HG03432 (cell line): ENCODE measurements at regions not wholly inside any gene's neighbourhood (a gene's known extent, or its start where the extent isn't known, plus 50 kb on each side); places are given as distances from the start of the nearest gene placed in this dataset.
"Not testable (repeated sequence)": the region's sequence is repeated elsewhere in the genome, so short reads cannot be mapped to it uniquely, and the experiment has no call there.

Experiments used
- ATAC-seq: cut with Tn5 transposase; IDR thresholded peaks from one replicate; pipeline ENCODE4 v1.9.1; 2021; ENCODE audit warnings: mild to moderate bottlenecking, moderate library complexity; ENCODE audit not compliant: unreplicated experiment

DNA sequence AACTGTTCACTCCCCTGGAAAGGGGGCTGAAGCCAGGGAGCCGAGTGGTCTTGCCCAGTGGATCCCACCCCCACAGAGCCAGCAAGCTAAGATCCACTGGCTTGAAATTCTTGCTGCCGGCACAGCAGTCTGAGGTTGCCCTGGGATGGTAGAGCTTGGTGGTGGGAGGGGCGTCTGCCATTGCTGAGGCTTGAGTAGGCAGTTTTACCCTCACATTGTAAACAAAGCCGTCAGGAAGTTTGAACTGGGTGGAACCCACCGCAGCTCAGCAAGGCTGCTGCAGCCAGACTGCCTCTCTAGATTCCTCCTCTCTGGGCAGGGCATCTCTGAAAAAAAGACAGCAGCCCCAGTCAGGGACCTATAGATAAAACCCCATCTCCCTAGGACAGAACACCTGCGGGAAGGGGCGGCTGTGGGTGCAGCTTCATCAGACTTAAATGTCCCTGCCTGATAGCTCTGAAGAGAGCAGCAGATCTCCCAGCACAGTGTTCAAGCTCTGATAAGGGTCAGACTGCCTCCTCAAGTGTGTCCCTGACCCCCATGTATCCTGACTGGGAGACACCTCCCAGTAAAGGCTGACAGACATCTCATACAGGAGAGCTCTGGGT lies 140.0 kb upstream of the C1GALT1 start:
- ATAC-seq, result not testable (repeated sequence)

- ATAC-seq, result no peak
These were observed 137.5 kb upstream of the C1GALT1 start for GRCh38 chr7:7044806-7045205.

DNA sequence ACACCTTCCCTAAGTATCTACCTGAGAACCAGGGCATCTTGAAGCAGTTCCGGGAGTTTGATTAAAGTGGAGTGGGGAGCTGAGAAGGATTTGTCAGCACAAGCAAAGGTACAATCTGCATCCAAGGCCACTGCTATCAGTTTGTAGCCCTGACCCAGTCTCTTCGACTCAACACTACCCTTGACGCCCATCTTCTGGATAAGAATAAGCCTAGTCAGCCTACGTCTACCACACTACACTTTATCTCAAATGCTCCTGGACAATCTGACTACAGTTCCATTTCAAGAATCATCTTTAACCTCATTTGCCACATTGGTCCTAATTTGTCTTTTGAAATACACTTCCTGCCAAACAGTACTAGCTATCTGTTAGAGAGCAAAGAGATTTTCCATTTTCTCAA lies 134.1 kb upstream of the C1GALT1 start:
- no peak for ATAC-seq

DNA sequence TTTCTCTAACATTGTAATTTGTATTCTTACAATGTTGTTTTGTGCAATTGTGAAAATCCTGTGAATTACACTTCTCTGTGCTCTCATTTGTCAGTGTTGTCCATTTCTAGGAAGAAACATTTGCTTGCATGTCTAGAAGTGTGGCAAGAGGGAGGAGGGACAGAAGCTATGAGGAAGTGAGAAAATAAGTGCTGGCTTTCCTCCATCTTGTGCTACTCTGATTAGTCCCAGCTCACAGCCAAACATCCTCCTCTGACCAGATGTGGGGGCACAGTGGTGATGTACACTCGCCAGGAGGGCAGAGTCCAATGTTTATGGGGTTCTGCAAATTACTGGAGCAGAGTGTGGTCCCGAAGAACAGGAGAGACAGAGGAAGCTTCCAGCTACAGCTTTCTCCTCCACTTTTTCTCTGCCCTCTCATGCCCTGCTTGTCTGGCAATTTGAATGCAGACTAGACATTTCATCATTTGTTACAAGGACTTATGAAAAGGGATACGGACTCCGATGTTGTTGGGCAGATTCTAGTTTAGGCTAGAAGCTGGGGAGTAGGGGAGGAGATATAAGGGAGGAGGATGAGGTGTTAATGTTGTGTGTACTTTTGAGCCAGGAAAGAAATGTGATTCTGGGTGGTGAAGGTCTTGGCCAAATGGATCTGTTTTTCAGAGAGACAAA lies 131.0 kb upstream of the C1GALT1 start:
- peak; percentile 75 for ATAC-seq

DNA sequence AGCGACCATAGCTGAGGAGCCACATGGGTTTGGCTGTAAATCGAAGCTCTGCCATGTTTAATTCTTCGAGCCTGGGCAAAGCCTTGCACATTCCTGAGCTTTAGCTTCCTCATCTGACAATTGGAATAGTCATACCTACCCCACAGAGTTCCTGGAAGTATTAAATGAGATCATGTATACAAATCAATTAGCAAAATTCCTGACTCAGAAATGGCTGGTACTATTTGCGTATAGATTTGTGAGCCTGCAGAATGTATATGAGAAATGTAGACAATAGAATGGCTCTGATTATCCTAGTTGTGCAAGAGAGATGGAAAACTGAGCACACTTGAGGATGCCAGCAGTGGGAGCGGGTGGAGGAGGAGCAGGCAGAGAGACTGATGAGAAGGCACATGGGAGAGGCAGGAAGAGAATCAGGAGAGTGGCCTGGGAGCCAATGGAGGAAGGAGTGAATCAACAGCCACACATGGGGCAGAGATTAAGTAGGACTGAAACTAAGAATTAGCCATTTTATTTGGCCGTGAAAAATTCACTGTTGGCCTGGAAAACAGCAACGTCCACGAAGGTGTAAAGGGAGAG lies 128.0 kb upstream of the C1GALT1 start:
- ATAC-seq, result no peak

DNA sequence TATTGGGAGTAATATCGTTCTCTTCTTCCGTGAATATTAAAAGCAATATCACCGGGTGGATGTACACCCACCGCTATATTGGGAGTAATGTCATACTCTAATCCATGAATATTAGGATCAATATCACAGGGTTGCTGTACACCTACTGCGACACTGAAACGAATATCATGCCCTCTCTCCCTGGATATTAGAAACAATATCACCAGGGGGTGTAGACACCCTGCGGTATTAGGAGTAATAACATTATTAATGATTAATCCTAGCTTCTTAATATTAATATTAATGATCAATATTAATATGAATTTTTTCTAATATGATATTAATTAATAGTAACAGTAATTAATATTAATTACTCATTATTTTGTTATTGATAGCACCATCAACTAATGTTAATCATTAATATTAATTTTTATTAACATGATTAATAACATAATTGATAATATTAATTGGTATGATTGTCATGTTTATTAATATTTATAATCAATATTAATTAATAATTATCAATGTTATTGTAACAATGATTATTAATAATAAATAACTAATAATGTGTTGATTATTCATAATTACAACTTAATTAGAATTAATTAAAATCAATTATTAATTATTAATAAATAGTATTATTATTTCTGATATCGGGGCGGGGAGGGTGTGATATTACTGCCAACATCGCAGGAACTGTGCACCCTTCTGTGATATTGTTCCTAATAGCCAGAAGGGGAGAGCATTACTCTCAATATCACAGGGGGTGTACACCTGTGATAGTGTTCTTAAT lies 121.3 kb upstream of the C1GALT1 start:
- ATAC-seq, result no peak

DNA sequence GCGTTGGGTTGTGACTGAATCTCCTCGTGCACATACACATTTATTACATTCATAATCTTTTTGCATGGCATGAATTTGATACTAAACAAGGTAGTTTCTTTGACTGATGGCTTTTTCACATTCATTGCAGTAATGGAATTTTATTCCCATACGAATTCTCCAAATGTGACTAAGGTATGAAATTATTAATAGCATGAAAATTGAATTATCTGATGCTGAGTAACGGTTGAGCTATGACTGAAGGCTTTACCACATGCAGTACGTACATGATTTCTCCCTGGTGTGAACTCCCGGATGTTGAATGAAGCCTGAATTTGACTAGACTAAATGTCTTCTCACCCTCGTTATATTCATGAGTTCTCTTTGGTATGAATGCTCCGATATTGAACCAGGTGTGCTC lies 104.4 kb upstream of the C1GALT1 start:
- ATAC-seq, result no peak

DNA sequence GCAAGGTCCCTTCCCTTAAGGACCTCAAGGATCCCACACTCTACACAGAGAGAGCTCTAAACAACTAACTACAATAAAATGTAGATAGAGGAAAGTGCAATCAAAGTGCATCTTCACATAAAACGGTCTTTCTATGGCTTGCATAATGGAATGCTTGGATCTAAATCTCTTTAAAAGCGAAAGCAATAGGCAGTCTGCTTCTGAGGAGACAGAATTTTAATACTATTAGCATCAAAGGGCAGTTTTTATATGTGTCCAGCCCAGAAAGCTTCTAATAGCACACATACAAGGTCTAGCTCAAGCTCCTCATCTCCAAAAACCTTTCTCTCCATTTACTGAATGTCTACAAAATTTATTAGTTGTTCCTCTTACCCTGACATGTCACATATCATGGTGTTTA lies 101.5 kb upstream of the C1GALT1 start:
- ATAC-seq, result no peak

GRCh38 chr7:7090460-7090859 lies 91.9 kb upstream of the C1GALT1 start:
- no peak for ATAC-seq

DNA sequence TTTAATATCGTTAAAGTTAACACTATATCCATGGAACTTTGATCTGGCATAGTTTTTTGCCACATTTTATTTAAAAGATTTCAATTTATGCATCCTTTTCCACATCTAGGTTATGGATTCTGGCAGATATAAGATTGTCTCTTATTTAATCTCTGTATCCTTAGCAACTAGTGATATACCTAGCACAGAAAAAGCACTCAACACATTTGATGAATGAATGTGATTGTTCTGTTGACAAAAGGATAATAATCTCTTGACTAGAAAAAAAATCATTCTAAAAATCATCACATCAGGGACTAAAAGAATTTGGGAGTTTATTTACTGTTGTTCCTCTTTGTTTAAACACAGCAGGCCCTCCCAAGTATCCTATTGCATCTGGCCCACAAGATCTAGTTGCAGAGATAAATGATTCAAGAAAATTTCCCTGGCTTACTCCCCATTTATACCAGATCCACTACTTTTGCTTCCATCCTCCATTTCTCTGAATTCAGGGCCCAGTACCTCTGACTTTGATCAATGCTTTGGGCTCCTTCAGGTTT lies 84.0 kb upstream of the C1GALT1 start:
- ATAC-seq, result no peak

DNA sequence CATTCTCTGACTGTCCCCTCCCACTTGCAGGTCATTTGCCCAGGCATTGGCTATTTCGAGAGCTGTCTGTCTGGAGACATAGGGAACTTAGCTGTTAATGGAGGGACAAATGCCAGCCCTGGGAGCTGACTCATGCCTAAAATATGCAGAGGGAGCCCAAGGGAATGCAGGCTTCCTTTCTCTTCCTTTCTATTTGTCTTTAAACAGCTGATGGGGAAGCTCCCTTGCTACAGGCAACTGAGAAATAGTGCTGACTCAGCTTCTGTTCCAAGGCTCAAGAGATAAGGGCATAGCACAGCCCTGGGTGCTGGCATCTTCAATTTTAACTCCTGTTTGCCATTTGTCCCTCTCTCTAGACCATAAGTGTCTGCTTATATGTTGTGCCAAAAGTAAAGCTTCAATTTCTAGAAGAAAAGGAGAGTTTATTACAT lies 82.7 kb upstream of the C1GALT1 start:
- no peak for ATAC-seq

- ATAC-seq, result no peak
These were observed 81.9 kb upstream of the C1GALT1 start for GRCh38 chr7:7100432-7100849.

DNA sequence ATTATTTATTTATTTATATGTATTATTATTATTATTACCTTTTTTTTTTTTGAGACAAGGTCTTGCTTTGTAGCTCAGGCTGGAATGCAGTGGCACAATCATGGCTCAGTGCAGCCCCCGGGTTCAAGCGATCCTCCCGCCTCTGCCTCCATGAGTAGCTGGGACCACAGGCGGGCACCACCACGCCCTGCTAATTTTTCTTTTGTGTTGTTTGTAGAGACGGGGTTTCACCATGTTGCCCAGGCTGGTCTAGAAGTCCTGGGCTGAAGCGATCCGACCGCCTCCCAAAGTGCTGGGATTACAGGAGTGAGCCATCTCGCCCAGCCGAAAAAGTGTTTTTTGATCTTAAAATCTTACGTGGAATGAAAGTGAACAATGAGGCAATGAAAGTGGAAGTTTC lies 79.4 kb upstream of the C1GALT1 start:
- no peak for ATAC-seq

GRCh38 chr7:7103343-7104313 lies 78.7 kb upstream of the C1GALT1 start:
- no peak for ATAC-seq

- ATAC-seq, result no peak
These were observed 78.0 kb upstream of the C1GALT1 start for GRCh38 chr7:7104314-7104698.

DNA sequence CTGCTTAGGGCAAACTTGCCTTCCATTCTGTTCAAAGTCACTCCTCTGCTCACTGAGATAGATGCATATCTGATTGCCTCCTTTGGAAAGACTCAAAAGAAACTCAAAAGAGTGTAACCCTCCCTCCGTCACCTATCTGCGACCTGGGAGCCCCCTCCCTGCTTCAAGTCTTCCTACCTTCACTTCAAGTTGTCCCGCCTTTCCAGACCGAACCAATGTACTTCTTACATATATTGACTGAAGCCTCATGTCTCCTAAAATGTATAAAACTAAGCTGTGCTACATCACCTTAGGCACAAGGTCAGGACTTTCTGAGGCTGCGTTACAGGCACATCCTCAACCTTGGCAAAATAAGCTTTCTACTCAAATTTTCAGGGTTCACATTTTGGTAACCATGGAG lies 77.4 kb upstream of the C1GALT1 start:
- ATAC-seq, result no peak

GRCh38 chr7:7105800-7106582 lies 76.4 kb upstream of the C1GALT1 start:
- no peak for ATAC-seq

DNA sequence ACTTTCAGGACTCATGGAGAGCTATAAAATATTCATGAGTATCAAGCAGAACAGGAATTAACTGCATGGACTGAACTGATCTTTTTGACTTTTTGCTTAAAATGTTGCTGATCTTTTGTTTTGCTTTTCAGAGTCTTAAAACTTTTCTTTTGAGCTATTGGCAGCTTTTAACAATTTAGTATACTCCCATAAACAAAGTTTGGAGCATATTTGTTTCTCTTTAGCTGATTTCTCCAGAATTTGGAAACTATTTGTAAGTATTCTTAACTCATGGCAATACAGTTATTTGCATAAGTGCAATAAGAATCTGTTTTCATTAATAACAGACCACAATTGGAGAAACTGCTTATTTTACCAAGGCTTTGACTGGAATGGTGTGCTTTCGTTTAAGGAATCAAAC lies 73.4 kb upstream of the C1GALT1 start:
- no peak for ATAC-seq

- no peak for ATAC-seq
These were observed 72.4 kb upstream of the C1GALT1 start for GRCh38 chr7:7109934-7110333.

- ATAC-seq, result no peak
These were observed 71.6 kb upstream of the C1GALT1 start for GRCh38 chr7:7110706-7111105.
